Transverse colon (tissue), 4 donors: ENCODE measurements at regions not wholly inside any gene's neighbourhood (a gene's known extent, or its start where the extent isn't known, plus 50 kb on each side); places are given as distances from the start of the nearest gene placed in this dataset.

Source experiments
- DNase-seq: peaks from one replicate; pipeline ENCODE4 v3.0.0-alpha.2; 2019
- H3K27ac ChIP-seq, 4 donors: fragments of 200-600 bp; sonication (generic); 2 replicates each; pipeline ENCODE4 v1.5.1; 2016 to 2018; ENCODE audit warnings: inconsistent platforms in 4 of 4
- H3K27me3 ChIP-seq: fragments of 200-600 bp; sonication (generic); 2 replicates; pipeline ENCODE4 v1.5.1; 2017; ENCODE audit warnings: inconsistent platforms
- H3K36me3 ChIP-seq, 4 donors: fragments of 200-600 bp; sonication (generic); 2 replicates each; pipeline ENCODE4 v1.5.1; 2017 to 2019; ENCODE audit warnings: inconsistent platforms in 4 of 4
- H3K4me1 ChIP-seq, 4 donors: fragments of 200-600 bp; sonication (generic); 2 replicates each; pipeline ENCODE4 v1.5.1; 2017 to 2020; ENCODE audit warnings: inconsistent platforms in 4 of 4
- H3K4me3 ChIP-seq, 4 donors: fragments of 200-600 bp; sonication (generic); 1 replicate in 1 of 4; 2 replicates in 3 of 4; pipeline versions ENCODE4 v1.5.1 to v1.6.1; 2017 to 2019; ENCODE audit warnings: inconsistent platforms in 4 of 4
- H3K9me3 ChIP-seq, 2 donors: fragments of 200-600 bp; sonication (generic); 2 replicates each; pipeline ENCODE4 v1.5.1; 2017 to 2019; ENCODE audit warnings: inconsistent platforms in 2 of 2
- EP300 ChIP-seq: sonication (generic); formaldehyde crosslinking; IDR thresholded peaks from one replicate; pipeline ENCODE4 v1.6.1; 2017; ENCODE audit warnings: antibody characterized with exemption, low read depth
- POLR2A ChIP-seq: fragments of 450-650 bp; IDR thresholded peaks from one replicate; pipeline ENCODE4 v1.6.1; 2016; ENCODE audit warnings: antibody characterized with exemption, mild to moderate bottlenecking, moderate library complexity
- POLR2AphosphoS5 ChIP-seq, 3 donors: sonication (generic); formaldehyde crosslinking; IDR thresholded peaks; one replicate each; pipeline ENCODE4 v1.6.1; 2016; ENCODE audit warnings: antibody characterized with exemption in 3 of 3
- WGBS, 2 donors: methylation state at CpG; one replicate each; pipeline ENCODE4 v1.1.5; 2018; ENCODE audit warnings: low coverage in 1 of 2; 5-methylcytosine and 5-hydroxymethylcytosine counted together
- in situ Hi-C, 4 donors: fragments of 200-750 bp; cut with MboI; loops; one replicate each; pipeline versions ENCODE4 v1.15.0 to v1.15.1; 2017; ENCODE audit warnings: low sequenced_read_pairs in 3 of 4, low pct_ligation_motif_present in 1 of 4, low pct_unique_long_range_greater_than_20kb in 1 of 4
- intact Hi-C: fragments of 100-400 bp; cut with DNase I; formaldehyde crosslinking; loops from one replicate; pipeline ENCODE4 v1.15.1; 2023; ENCODE audit warnings: low total_unique reads
- TF ChIP-seq, protein P1 (sequence below), 5 experiments: fragments of 200-600 bp in 3 of 5; fragments of 450-650 bp in 2 of 5; sonication (generic) in 3 of 5; IDR thresholded peaks; 1 replicate in 2 of 5; 2 replicates in 3 of 5; pipeline ENCODE4 v1.5.1; 2016 to 2017; ENCODE audit warnings: antibody characterized with exemption in 5 of 5, inconsistent platforms in 3 of 5, mild to moderate bottlenecking in 2 of 5, moderate library complexity in 1 of 5

DNA sequence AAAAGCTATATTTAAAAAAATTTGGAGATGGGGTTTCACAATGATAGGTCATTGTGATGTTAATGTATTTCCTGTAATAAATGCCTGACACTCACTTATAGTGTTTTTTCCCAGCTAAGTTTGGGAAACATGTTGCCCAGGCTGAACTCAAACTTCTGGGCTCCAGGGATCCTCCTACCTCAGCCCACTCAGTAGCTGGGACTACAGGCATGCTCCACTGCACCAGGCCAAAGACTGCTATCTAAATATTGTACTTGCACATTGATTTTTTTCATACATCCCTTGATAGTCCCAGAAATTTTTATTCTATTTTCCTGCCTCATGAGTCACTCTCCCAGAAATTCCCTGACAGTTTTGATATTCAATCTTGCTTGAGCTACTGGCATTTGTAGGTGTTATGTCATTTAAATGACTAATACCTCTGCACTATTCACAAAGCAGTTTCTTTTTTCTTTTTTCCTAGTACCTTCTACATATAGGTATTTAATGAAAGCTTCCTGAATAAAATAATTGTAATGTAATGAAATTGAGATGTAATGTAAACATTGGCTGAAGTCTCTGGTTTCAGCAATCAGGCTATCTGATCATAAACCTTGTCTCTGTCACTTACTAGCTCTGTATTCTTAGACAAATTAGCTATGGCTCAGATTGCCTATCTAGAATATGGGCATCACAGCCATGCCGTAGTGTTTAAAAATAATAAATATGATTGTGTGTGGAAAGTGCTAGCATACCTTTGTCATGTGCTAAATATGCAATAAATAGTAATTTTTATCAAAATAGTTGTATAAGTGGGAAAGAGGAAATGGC is 1973.0 kb upstream of the AGA start:
- no peaks in the 10 kb centered on the region for H3K36me3 ChIP-seq
- intact Hi-C loops (no loop called here), in situ Hi-C loops (no loop called here)
- no peaks in the 10 kb centered on the region for H3K9me3 ChIP-seq
- TF ChIP-seq EP300 = no peak
- no peak for TF ChIP-seq POLR2A
- TF ChIP-seq POLR2AphosphoS5 (IDR thresholded peaks at IDR 0.05) = no peak
- TF ChIP-seq, protein P1, sequence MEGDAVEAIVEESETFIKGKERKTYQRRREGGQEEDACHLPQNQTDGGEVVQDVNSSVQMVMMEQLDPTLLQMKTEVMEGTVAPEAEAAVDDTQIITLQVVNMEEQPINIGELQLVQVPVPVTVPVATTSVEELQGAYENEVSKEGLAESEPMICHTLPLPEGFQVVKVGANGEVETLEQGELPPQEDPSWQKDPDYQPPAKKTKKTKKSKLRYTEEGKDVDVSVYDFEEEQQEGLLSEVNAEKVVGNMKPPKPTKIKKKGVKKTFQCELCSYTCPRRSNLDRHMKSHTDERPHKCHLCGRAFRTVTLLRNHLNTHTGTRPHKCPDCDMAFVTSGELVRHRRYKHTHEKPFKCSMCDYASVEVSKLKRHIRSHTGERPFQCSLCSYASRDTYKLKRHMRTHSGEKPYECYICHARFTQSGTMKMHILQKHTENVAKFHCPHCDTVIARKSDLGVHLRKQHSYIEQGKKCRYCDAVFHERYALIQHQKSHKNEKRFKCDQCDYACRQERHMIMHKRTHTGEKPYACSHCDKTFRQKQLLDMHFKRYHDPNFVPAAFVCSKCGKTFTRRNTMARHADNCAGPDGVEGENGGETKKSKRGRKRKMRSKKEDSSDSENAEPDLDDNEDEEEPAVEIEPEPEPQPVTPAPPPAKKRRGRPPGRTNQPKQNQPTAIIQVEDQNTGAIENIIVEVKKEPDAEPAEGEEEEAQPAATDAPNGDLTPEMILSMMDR (IDR thresholded peaks at IDR 0.05) = no peak
- no peak overlapping the region for H3K27ac ChIP-seq
- no peaks in the 10 kb centered on the region for H3K27me3 ChIP-seq
- H3K4me3 ChIP-seq = no peak overlapping the region
- 33 to 40% methylated on average over 1 of the region's 1 CpG for WGBS, 2 donors
- DNase-seq = no peak
- H3K4me1 ChIP-seq = no peaks in the 10 kb centered on the region

GRCh38 chr4:179415847-179416223 is 1973.6 kb upstream of the AGA start:
- no peaks in the 10 kb centered on the region for H3K4me1 ChIP-seq
- no peak overlapping the region for H3K4me3 ChIP-seq
- H3K9me3 ChIP-seq = no peaks in the 10 kb centered on the region
- no peaks in the 10 kb centered on the region for H3K36me3 ChIP-seq
- WGBS, 2 donors = 34 to 47% methylated on average over 1 of the region's 1 CpG
- in situ Hi-C loops (no loop called here), intact Hi-C loops (no loop called here)
- no peaks in the 10 kb centered on the region for H3K27me3 ChIP-seq
- no peak overlapping the region for H3K27ac ChIP-seq
- DNase-seq = no peak
- TF ChIP-seq, protein P1 (IDR thresholded peaks at IDR 0.05) = no peak
- TF ChIP-seq EP300 (no peak), POLR2AphosphoS5 (IDR thresholded peaks at IDR 0.05) (no peak), POLR2A (no peak)

GRCh38 chr4:179417357-179417756 is 1975.1 kb upstream of the AGA start:
- no peaks in the 10 kb centered on the region for H3K9me3 ChIP-seq
- DNase-seq = no peak
- no peaks in the 10 kb centered on the region for H3K4me1 ChIP-seq
- intact Hi-C loops (no loop called here), in situ Hi-C loops (no loop called here)
- WGBS, 2 donors = 32 to 37% methylated on average over 2 of the region's 2 CpGs
- TF ChIP-seq POLR2AphosphoS5 (IDR thresholded peaks at IDR 0.05) = no peak
- TF ChIP-seq, protein P1 (IDR thresholded peaks at IDR 0.05) = no peak
- no peak for TF ChIP-seq POLR2A
- TF ChIP-seq EP300 = no peak
- H3K4me3 ChIP-seq = no peak overlapping the region
- H3K27me3 ChIP-seq = no peaks in the 10 kb centered on the region
- H3K36me3 ChIP-seq = no peaks in the 10 kb centered on the region
- no peak overlapping the region for H3K27ac ChIP-seq

GRCh38 chr4:179437962-179438361 is 1995.7 kb upstream of the AGA start:
- Histone ChIP-seq H3K27me3 (no peaks in the 10 kb centered on the region), H3K4me3 (no peak overlapping the region), H3K9me3 (no peaks in the 10 kb centered on the region), H3K4me1 (no peaks in the 10 kb centered on the region), H3K36me3 (no peaks in the 10 kb centered on the region), H3K27ac (no peak overlapping the region)
- 67 to 77% methylated on average over 1 to 4 of the region's 4 CpGs for WGBS, 2 donors
- intact Hi-C loops (no loop called here), in situ Hi-C loops (no loop called here)
- TF ChIP-seq, protein P1 (IDR thresholded peaks at IDR 0.05) = no peak
- TF ChIP-seq EP300 (no peak), POLR2AphosphoS5 (IDR thresholded peaks at IDR 0.05) (no peak), POLR2A (no peak)
- no peak for DNase-seq
